ENCODE measurements at regions not wholly inside any gene's neighbourhood (a gene's known extent, or its start where the extent isn't known, plus 50 kb on each side); places are given as distances from the start of the nearest gene placed in this dataset.

DNA sequence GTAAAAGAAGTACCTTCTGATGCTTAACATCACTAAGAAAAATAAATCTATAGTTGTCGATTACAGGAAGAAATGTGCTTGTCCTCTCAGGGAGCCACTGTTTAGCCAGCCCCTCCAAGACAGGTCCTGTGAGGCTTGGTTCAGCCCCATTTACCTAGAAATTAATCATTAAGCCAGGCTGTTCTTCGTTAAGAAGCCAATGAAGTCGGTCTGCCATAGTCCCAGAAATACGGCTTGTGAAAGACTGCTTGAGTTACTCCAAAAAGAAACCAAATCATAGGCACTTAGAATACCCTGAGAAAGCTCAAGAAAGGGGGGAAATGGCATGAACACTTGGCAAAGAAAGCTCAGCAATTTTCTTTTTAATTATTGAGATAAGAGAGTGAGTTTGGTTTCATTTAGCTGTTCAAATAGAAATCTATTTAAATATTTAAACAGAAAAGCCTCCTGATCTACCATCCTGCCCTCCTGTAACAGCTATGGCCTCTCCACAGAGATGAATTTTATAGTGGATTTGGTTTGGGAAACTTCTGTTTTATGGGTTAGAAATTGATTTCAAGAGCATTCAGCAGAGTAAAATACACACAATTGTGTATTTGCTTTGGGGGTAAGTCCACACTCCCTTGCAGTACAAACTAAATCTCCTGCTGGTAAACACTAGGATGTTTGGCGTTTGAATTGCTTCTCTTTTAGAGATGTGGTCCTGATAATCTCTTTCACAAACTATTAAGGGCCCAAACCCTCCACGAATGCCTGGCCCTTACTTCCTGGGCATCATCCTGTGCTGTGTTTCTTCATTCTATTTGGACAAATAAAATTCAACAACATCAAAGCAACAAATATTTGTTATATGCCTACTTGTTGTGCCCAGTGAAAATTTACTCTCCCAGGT is 234.4 kb downstream of the SEC23A start:
- DNase-seq (no peak), ATAC-seq (peak; percentile 36 to 79)
- no peaks in the 10 kb centered on the region for H3K9me3 ChIP-seq
- no peaks in the 10 kb centered on the region for H3K27me3 ChIP-seq (ENCODE audit: low read depth)
- TF ChIP-seq, protein P1, sequence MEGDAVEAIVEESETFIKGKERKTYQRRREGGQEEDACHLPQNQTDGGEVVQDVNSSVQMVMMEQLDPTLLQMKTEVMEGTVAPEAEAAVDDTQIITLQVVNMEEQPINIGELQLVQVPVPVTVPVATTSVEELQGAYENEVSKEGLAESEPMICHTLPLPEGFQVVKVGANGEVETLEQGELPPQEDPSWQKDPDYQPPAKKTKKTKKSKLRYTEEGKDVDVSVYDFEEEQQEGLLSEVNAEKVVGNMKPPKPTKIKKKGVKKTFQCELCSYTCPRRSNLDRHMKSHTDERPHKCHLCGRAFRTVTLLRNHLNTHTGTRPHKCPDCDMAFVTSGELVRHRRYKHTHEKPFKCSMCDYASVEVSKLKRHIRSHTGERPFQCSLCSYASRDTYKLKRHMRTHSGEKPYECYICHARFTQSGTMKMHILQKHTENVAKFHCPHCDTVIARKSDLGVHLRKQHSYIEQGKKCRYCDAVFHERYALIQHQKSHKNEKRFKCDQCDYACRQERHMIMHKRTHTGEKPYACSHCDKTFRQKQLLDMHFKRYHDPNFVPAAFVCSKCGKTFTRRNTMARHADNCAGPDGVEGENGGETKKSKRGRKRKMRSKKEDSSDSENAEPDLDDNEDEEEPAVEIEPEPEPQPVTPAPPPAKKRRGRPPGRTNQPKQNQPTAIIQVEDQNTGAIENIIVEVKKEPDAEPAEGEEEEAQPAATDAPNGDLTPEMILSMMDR (IDR thresholded peaks at IDR 0.05), result no peak
- no peaks in the 10 kb centered on the region for H3K36me3 ChIP-seq
- H3K4me3 ChIP-seq, result no peak overlapping the region
- peak overlapping the region; percentile 38 for H3K27ac ChIP-seq
- H3K4me1 ChIP-seq, result peaks cover 21% of the 10 kb centered on the region
- intact Hi-C loops (cut with DNase I), result loop anchor here (5.0 kb wide), 1 partner anchor 146 kb away; no protein-coding TSS in a partner anchor

GRCh38 chr14:38867561-38868150 is 235.4 kb downstream of the SEC23A start:
- H3K4me1 ChIP-seq, result peaks cover 21% of the 10 kb centered on the region
- H3K4me3 ChIP-seq, result no peak overlapping the region
- no peaks in the 10 kb centered on the region for H3K36me3 ChIP-seq
- H3K27me3 ChIP-seq (ENCODE audit: low read depth), result no peaks in the 10 kb centered on the region
- ATAC-seq (peak; percentile 91 to 93), DNase-seq (peak; percentile 63)
- H3K9me3 ChIP-seq, result no peaks in the 10 kb centered on the region
- intact Hi-C loops (cut with DNase I), result loop anchor here (5.0 kb wide), 1 partner anchor 145 kb away; no protein-coding TSS in a partner anchor
- no peak overlapping the region for H3K27ac ChIP-seq
- TF ChIP-seq, protein P1 (IDR thresholded peaks at IDR 0.05), result peak; percentile 80

DNA sequence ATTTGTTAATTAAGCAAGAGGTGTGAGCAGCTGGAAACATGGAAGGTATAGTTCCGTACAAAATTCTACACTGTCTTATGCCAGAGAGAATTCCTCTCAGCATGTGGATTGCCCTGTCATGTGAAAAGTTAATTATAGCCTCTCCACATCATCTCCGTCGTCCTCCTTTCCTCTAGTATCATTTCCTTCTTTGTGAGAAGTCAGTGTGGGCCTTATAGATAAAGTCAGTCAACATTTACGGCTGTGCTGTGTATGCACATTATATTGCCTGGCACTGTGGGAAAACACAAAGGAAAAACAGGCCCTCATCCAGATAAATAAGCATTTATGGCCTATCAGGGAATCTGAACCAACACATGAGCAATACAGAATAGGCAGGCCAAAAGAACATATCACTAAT is 236.6 kb downstream of the SEC23A start:
- ATAC-seq (no peak), DNase-seq (no peak)
- Histone ChIP-seq H3K4me1 (peaks cover 21% of the 10 kb centered on the region), H3K9me3 (no peaks in the 10 kb centered on the region), H3K4me3 (no peak overlapping the region), H3K36me3 (no peaks in the 10 kb centered on the region), H3K27ac (no peak overlapping the region), H3K27me3 (ENCODE audit: low read depth) (no peaks in the 10 kb centered on the region)
- TF ChIP-seq, protein P1 (IDR thresholded peaks at IDR 0.05), result no peak
- intact Hi-C loops (cut with DNase I), result loop anchor here (5.0 kb wide), 1 partner anchor 144 kb away; no protein-coding TSS in a partner anchor

- intact Hi-C loops (cut with DNase I), result no loop called here
- peaks cover 8% of the 10 kb centered on the region for H3K4me1 ChIP-seq
- ATAC-seq (no peak), DNase-seq (no peak)
- H3K9me3 ChIP-seq, result no peaks in the 10 kb centered on the region
- no peaks in the 10 kb centered on the region for H3K36me3 ChIP-seq
- no peak overlapping the region for H3K4me3 ChIP-seq
- TF ChIP-seq, protein P1 (IDR thresholded peaks at IDR 0.05), result no peak
- H3K27ac ChIP-seq, result no peak overlapping the region
- no peaks in the 10 kb centered on the region for H3K27me3 ChIP-seq (ENCODE audit: low read depth)
Observed at GRCh38 chr14:38862366-38862765, 240.7 kb downstream of the SEC23A start.

DNA sequence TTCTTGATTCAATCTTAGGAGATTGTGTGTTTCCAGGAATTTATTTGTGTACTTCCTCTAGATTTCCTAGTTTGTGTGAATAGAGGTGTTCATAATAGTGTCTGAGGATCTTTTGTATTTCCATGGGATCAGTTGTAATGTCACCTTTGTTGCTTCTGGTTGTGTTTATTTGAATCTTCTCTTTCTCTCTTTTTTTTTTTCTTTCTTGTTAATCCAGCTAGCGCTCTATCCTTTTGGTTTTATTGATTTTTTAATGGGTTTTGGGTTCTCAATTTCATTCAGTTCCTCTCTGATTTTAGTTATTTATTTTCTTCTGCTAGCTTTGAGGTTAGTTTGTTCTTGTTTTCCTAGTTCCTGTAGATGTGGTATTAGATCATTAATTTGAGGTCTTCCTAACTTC is 242.5 kb downstream of the SEC23A start:
- H3K27me3 ChIP-seq (ENCODE audit: low read depth), result no peaks in the 10 kb centered on the region
- no peaks in the 10 kb centered on the region for H3K9me3 ChIP-seq
- intact Hi-C loops (cut with DNase I), result no loop called here
- no peak for ATAC-seq
- H3K4me1 ChIP-seq, result no peaks in the 10 kb centered on the region
- no peak for DNase-seq
- TF ChIP-seq, protein P1 (IDR thresholded peaks at IDR 0.05), result no peak
- H3K4me3 ChIP-seq, result no peak overlapping the region
- no peak overlapping the region for H3K27ac ChIP-seq
- no peaks in the 10 kb centered on the region for H3K36me3 ChIP-seq
